GM12892 (cell line): ENCODE measurements at regions not wholly inside any gene's neighbourhood (a gene's known extent, or its start where the extent isn't known, plus 50 kb on each side); places are given as distances from the start of the nearest gene placed in this dataset.

Experiments
- DNase-seq: peaks from one replicate; pipeline ENCODE4 v3.0.0; 2011; ENCODE audit not compliant: insufficient read length
- FAIRE-seq: peaks from 2 replicates; lab custom pipeline; 2011; peaks lifted over from hg19 to GRCh38; lab: Jason Lieb, UNC
- POLR2A ChIP-seq: IDR thresholded peaks from 2 replicates; pipeline ENCODE4 v1.6.1; 2011; ENCODE audit warnings: low read depth, low read length, control low read depth
- POLR2AphosphoS5 ChIP-seq: IDR thresholded peaks from 2 replicates; pipeline ENCODE4 v1.6.1; 2011; ENCODE audit warnings: low read depth, low read length, control low read depth
- TAF1 ChIP-seq: IDR thresholded peaks from 2 replicates; pipeline ENCODE4 v1.6.1; 2011; ENCODE audit warnings: low read depth, mild to moderate bottlenecking, control low read depth, low read length, borderline replicate concordance

- FAIRE-seq (no peak), DNase-seq (no peak)
- TF ChIP-seq TAF1, result no peak
- no peak for TF ChIP-seq POLR2AphosphoS5
- TF ChIP-seq POLR2A, result no peak
These were observed 237.5 kb downstream of the GLI2 start for GRCh38 chr2:120973196-120973595.

DNA sequence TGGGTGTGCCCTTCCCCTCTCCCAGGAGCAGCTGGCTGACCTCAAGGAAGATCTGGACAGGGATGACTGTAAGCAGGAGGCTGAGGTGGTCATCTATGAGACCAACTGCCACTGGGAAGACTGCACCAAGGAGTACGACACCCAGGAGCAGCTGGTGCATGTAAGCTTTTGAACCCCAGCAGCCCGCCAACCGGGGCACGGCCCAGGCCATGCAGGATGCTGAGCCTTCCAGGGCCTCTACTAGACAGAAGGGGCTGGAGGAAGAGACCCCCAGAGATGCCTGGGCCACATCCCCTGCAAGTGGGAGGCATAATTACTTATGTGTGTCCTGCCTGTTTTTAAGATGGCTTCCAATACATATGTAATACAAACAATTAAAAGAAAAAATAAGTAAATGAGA lies 239.3 kb downstream of the GLI2 start:
- DNase-seq (no peak), FAIRE-seq (no peak)
- TF ChIP-seq POLR2A, result no peak
- no peak for TF ChIP-seq POLR2AphosphoS5
- TF ChIP-seq TAF1, result no peak

DNA sequence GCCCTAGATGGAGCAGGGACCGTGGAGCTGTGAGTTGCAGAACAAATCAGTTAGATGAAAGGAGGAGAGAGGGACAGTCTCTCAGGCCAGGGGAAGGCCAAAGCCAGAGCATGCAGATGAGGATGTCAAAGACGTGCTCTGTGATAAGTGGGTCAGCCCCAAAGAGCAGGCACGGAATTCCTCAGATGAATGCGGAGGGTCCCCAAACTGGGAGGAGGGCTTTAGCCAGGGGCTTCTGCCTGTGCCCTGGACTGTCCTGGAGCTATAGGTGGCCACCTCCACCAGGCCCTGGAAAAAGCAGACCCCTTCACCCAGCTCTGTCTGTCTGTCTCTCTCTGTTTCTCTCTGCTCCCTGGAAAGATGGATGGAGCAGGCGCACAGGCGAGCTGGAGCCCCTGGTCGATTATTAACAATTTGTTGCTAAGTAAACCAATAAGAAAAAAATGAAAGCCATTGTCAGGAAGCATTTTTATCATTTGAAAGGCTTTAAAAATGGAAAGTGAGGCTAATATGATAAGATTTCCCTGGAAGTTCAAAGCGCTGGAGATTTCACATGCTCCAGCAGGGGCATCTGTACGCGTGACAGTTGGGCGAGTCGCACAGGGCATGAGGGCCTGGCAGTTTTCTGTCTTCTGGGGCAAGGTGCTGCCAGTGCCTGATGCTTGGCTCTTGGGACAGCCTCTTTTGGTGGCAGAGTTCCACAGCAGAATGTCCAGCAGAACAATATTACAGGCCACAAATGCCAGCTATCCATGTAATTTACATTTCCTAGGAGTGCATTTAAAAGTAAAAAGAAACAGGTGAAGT lies 241.0 kb downstream of the GLI2 start:
- FAIRE-seq, result no peak
- no peak for TF ChIP-seq POLR2AphosphoS5
- TF ChIP-seq POLR2A, result no peak
- no peak for TF ChIP-seq TAF1
- no peak for DNase-seq

- FAIRE-seq, result no peak
- TF ChIP-seq TAF1 (no peak), POLR2A (no peak), POLR2AphosphoS5 (no peak)
These were observed 242.1 kb downstream of the GLI2 start for GRCh38 chr2:120977582-120978358.

GRCh38 chr2:120978359-120979050 lies 242.8 kb downstream of the GLI2 start:
- DNase-seq (no peak), FAIRE-seq (no peak)
- no peak for TF ChIP-seq POLR2AphosphoS5
- TF ChIP-seq TAF1, result no peak
- no peak for TF ChIP-seq POLR2A

More at GRCh38 chr2:120977582-120978358, 242.1 kb downstream of the GLI2 start:
- no peak for DNase-seq

GRCh38 chr2:120979398-120979797 lies 243.7 kb downstream of the GLI2 start:
- FAIRE-seq (no peak), DNase-seq (no peak)
- TF ChIP-seq POLR2A, result no peak
- TF ChIP-seq TAF1, result no peak
- TF ChIP-seq POLR2AphosphoS5, result no peak

- no peak for DNase-seq
- no peak for FAIRE-seq
- TF ChIP-seq POLR2A, result no peak
- TF ChIP-seq POLR2AphosphoS5, result no peak
- TF ChIP-seq TAF1, result no peak
These were observed 244.3 kb downstream of the GLI2 start for GRCh38 chr2:120979921-120980320.

GRCh38 chr2:120981443-120981842 lies 245.8 kb downstream of the GLI2 start:
- FAIRE-seq (no peak), DNase-seq (no peak)
- no peak for TF ChIP-seq POLR2A
- TF ChIP-seq TAF1, result no peak
- no peak for TF ChIP-seq POLR2AphosphoS5

DNA sequence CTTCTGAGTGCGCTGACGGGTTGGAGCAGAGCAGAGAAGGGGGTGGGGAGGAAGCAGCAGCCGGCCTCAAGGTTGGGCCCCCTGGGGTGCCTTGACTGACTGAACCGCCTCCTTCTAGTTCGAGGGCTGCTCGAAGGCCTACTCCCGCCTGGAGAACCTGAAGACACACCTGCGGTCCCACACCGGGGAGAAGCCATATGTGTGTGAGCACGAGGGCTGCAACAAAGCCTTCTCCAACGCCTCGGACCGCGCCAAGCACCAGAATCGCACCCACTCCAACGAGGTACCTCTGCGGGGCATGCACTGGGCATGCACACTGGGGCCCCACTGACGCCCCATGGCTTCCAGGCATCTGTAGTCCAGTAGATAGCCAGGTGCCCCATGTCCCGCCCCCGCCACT lies 246.9 kb downstream of the GLI2 start:
- FAIRE-seq (no peak), DNase-seq (no peak)
- TF ChIP-seq TAF1 (no peak), POLR2A (no peak), POLR2AphosphoS5 (no peak)

DNA sequence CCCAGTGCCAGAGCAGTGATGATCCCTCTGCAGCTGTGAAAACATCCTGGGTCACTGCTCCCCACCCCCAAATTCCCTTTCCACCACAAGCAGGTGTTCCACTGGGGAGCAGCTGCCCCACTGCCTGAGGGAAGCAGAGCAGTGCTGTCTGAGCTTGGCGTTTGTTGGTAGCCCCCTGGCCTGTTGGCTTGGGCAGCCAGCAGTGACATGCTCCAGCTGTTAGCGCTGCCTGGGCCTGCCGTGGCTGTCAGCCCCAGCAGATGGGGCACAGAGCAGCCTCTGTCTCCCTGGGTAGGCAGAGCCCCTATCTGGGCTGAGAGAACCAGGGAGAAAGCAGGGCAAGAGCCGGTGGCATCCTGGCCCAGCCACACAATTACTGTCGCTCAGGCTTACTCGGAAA lies 247.7 kb downstream of the GLI2 start:
- FAIRE-seq (no peak), DNase-seq (no peak)
- no peak for TF ChIP-seq POLR2AphosphoS5
- TF ChIP-seq TAF1, result no peak
- no peak for TF ChIP-seq POLR2A

DNA sequence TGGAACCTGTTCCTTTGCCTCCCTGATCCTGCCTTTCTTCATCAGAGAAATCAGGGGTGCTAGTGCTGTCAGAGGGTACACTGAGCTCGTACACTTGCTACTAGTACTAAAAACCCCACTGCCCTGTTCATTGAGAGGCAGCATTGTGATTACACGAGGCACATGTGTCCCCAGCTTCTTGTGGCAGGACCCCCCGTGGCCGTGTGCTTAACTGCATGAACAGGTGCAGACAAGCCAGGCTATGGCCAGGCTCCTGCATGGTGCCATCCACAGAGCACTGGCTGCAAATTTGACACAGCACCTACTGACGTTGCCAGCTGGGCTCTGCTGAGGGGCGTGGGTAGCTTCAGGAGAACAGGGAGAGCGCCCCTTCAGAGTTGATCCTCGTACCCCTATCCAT lies 248.4 kb downstream of the GLI2 start:
- DNase-seq (no peak), FAIRE-seq (no peak)
- no peak for TF ChIP-seq POLR2A
- TF ChIP-seq TAF1, result no peak
- no peak for TF ChIP-seq POLR2AphosphoS5
